AG04450 (cell line): ENCODE measurements at regions not wholly inside any gene's neighbourhood (a gene's known extent, or its start where the extent isn't known, plus 50 kb on each side); places are given as distances from the start of the nearest gene placed in this dataset.

ENCODE experiments used
- CTCF ChIA-PET: fragments of 300-600, 350-600 bp; formaldehyde crosslinking; extraction: SDS; loops from one replicate; lab custom pipeline; 2022; ENCODE audit warnings: antibody characterized with exemption, inconsistent platforms; lab: Charles Lee
- POLR2A ChIA-PET: fragments of 350-600 bp; formaldehyde crosslinking; extraction: SDS; loops from one replicate; lab custom pipeline; 2021; ENCODE audit warnings: antibody characterized with exemption, inconsistent platforms; lab: Yijun Ruan, JAX
- DNase-seq: peaks from one replicate; pipeline ENCODE4 v3.0.0-alpha.2; 2011; ENCODE audit warnings: low read depth, low spot score
- H3K27ac ChIP-seq: one replicate; pipeline ENCODE4 v1.5.1; 2012; ENCODE audit warnings: low read depth, low read length, control low read depth
- H3K27me3 ChIP-seq: one replicate; pipeline ENCODE4 v1.6.0; 2012; ENCODE audit warnings: low read length; ENCODE audit not compliant: control insufficient read depth, insufficient read depth
- H3K4me3 ChIP-seq: 2 replicates; pipeline ENCODE4 v1.5.1; 2011; ENCODE audit warnings: mild to moderate bottlenecking, low read depth, low read length, control low read depth
- H3K9me3 ChIP-seq: 2 replicates; pipeline ENCODE4 v1.5.1; 2012; ENCODE audit warnings: low read length; ENCODE audit not compliant: control insufficient read depth, insufficient read depth
- CTCF ChIP-seq: IDR thresholded peaks from 2 replicates; pipeline ENCODE4 v1.5.1; 2011; ENCODE audit warnings: low read depth, low read length, control low read depth, inconsistent platforms

GRCh38 chr5:18553269-18553668 is 919.0 kb downstream of the TAF11L14 start:
- POLR2A ChIA-PET: no interaction called here
- DNase-seq: no peak
- Histone ChIP-seq H3K9me3 (peaks cover 12% of the 10 kb centered on the region), H3K4me3 (no peak overlapping the region), H3K27ac (no peak overlapping the region), H3K27me3 (no peaks in the 10 kb centered on the region)
- CTCF ChIA-PET: no interaction called here
- no peak for TF ChIP-seq CTCF

DNA sequence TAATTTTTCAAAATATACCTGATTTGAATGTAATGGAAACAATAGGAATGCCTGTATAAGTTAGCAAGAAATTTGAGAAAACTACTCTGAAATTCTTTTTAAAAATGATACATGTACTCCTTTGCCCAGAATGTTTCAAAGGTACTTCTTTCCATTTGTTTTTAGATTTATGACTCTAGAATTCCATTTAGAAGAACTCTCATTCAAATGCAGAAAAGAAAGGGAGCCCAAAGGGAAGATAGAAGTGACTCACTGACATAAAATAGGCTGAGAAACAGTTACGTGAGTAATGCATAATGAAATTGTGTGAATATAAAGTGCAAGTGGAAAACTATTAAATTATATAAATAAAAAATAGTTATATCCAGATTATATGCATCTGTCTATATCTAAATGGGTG is 926.3 kb downstream of the TAF11L14 start:
- no peak overlapping the region for H3K27ac ChIP-seq
- H3K27me3 ChIP-seq: no peaks in the 10 kb centered on the region
- no peak for TF ChIP-seq CTCF
- ChIA-PET CTCF (no interaction called here), POLR2A (no interaction called here)
- no peak overlapping the region for H3K4me3 ChIP-seq
- peaks cover 4% of the 10 kb centered on the region for H3K9me3 ChIP-seq
- DNase-seq: no peak

DNA sequence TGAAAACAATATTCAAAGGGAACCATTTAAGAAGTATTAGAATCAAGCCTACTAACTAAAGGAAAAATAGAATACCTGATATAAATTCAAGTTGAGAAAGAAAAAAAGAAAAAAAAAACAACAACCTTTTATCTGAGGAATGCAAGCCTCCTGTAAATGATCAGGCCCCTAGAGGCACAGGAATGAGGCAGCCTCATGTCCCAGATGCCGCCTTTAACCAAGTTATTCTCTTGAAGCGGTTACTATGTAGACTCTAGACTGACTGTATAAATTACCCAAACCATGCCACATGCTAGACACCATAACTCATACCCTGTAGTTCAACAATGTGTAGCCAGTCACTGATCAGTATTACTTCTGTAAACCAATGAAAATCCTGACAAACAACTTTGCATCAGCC is 929.6 kb downstream of the TAF11L14 start:
- ChIA-PET CTCF (no interaction called here), POLR2A (no interaction called here)
- Histone ChIP-seq H3K4me3 (no peak overlapping the region), H3K9me3 (peaks cover 4% of the 10 kb centered on the region), H3K27ac (no peak overlapping the region), H3K27me3 (no peaks in the 10 kb centered on the region)
- no peak for TF ChIP-seq CTCF
- no peak for DNase-seq

GRCh38 chr5:18566671-18567070 is 932.4 kb downstream of the TAF11L14 start:
- no peak for TF ChIP-seq CTCF
- H3K27ac ChIP-seq: no peak overlapping the region
- ChIA-PET CTCF (no interaction called here), POLR2A (no interaction called here)
- no peak for DNase-seq
- H3K9me3 ChIP-seq: no peaks in the 10 kb centered on the region; the same call in 1 of the 2 replicates
- no peak overlapping the region for H3K4me3 ChIP-seq
- no peaks in the 10 kb centered on the region for H3K27me3 ChIP-seq

DNA sequence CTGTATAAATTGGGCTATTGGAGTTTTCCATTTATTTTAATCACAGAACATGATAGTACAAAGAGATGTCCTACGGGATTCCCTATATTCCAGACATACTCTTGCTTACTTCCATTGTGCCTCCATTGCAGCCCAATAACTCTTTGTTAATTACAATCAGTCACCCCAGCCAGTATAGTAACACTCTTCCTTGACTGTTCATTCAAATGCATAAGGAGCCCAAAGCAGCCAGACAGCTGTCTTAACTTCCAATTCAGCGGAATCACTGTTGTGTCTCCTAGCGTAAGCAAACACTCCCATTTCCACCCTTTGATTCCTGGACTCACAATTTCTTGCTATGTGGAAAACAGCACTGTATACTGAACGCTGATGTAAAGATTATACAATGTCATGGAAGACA is 942.3 kb downstream of the TAF11L14 start:
- DNase-seq: no peak
- ChIA-PET CTCF (no interaction called here), POLR2A (no interaction called here)
- Histone ChIP-seq H3K4me3 (no peak overlapping the region), H3K27ac (no peak overlapping the region), H3K9me3 (peaks cover 3% of the 10 kb centered on the region; the same call in 1 of the 2 replicates), H3K27me3 (no peaks in the 10 kb centered on the region)
- TF ChIP-seq CTCF: no peak
